Renal cortical epithelial cell (primary cell): ENCODE measurements at regions not wholly inside any gene's neighbourhood (a gene's known extent, or its start where the extent isn't known, plus 50 kb on each side); places are given as distances from the start of the nearest gene placed in this dataset.

Experiments
- DNase-seq: peaks from one replicate; pipeline ENCODE4 v3.0.0-alpha.2; 2011; ENCODE audit warnings: low read depth

DNA sequence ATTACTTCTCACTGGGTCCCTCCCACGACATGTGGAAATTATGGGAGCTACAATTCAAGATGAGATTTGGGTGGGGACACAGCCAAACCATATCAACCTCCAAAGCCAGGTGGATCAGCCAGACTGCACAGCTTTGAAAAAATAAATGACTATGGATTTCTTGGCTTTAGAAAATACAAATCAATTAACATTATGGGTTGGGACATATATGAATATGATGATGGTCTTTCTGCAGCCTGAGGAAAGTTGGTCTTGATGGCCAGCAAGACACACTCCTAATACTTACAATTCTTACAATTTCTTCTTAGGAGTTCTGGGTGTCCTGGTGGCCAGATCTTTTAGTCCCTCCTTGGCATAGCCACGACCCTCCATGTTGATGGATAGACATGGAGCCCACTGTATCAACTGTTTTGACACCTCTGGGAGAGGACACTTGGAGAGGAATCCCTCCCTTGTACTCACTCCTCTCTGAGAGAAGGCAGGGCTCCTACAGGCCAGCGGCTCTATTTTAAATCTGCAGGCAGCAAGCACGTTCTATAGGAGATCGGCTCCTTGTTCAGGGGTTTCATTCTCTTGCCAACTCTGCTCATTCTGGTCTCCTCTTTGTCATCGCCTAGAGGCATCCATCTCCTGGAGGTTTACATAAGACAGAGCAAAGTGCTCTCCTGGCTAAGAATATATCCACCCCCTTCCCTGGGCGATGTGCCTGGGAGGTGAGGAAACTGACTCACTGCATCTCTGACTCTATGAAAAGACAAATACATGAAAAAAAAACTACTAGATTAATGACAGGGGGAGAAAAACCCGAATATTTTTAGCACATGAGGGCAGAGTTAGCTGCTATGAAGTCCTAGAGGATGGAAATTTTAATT lies 145.9 kb downstream of the CARTPT start:
- no peak for DNase-seq

DNA sequence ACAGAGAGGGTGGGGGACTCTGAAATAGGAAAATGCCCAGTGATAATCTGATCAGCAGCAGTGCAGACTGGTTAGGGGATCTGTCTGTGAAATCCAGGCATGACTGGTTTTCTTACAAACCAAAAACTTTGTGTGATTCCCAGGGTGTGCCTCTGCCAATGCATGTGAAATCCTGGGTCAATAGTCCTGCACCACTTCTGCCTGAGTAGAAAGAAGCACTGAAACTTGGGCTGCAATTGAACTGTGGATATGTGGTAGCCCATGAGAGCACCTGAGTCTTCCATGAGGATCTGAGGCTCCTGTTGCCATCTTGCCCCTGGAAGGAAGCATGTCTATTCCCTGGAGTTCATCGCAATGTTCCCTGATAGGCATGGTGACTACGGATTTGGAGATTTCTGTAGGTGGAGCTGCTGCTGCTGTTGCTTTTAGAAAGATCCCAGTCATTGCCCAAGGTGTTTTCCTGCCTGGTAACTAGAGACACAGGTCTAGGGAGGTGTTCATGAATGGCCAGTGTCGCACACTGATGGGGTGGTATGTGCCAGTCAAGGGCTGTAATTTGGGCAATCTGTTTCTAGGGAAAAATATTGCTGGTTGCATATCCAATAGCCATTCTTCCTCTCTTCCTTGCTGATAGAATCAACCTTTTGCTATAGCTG lies 146.7 kb downstream of the CARTPT start:
- no peak for DNase-seq

GRCh38 chr5:71872311-71872864 lies 153.3 kb downstream of the CARTPT start:
- DNase-seq = no peak

DNA sequence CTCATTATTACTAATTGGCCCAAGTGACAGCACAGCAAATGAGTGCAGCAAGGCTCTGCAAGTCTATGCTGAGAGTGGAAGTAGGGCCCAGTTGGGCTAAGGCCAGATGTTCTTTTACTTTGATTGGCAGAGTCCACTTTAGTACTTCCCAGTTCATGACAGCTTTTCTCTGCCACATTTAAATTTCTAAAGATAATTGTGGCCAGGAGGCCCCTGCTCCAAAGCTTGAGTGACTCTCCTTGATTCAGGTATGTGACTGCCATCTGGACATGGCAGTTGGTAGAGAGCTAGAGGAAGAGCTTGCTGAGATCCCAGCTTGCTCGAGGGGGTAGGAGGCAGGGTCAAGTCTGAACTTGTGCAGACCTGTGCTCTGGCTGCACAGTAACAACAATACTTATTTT lies 154.1 kb downstream of the CARTPT start:
- DNase-seq = no peak

DNA sequence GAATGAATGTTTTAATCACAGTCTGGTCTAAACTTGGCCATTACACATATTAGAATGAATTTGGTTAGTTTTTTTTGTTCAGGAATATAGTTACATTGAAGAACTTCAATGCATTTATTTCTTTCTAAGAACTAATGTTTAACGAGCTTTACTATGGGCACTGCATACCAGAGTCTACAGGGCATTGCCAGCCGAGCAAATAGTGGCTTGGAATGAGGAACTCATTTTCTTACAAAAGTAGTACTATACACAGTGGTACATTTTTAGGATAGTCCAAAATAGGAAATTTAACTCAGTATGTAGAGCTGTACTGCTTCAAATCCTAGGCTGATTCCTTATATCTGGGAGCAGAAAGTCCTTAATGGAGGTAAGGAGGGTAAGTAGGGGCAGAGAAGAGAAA lies 155.4 kb downstream of the CARTPT start:
- DNase-seq = peak; percentile 26

GRCh38 chr5:71877511-71877910 lies 158.4 kb downstream of the CARTPT start:
- no peak for DNase-seq

GRCh38 chr5:71880536-71880935 lies 161.5 kb downstream of the CARTPT start:
- no peak for DNase-seq

- DNase-seq = peak; percentile 10
Measured at GRCh38 chr5:71882826-71883741, 164.0 kb downstream of the CARTPT start.

- DNase-seq = no peak
Measured at GRCh38 chr5:71883742-71884103, 164.6 kb downstream of the CARTPT start.

DNA sequence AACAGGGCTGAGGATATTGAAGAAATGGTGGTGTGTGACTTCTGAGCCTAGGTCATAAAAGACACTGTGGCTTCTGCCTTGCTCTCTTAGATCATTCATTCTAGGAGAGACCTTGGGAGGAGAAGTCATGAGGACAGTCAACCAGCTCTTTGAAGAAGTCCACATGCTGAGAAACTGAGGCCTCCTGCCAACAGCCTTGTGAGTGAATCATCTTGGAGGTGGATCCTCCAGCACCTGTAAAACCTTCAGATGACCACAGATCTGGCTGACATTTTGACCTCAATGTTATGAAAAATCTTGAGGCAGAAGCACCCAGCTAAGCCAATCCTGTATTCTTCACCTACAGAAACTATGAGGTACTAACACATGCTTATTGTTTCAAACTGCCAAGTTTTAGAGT lies 165.9 kb downstream of the CARTPT start:
- DNase-seq = no peak

- no peak for DNase-seq
Measured at GRCh38 chr5:71886406-71886805, 167.3 kb downstream of the CARTPT start.

DNA sequence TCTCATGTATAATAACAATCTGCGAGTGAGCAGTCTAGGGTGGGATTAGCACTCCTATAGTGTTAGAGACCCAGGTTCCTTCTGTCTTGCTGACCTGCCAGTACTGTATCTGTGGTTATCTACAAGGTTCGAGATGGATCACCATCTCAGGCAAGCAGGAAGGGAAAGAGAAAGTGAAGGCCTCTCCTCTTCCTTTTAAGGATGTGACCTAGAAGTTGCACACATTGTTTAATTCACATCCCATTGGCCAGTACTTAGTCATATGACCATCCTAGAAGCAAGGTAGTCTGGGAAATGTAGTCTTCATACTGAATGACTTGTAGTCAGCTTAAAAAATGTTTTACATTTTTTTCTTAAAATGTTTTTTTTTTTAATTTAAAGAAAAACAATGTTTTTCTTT lies 168.6 kb downstream of the CARTPT start:
- peak; percentile 85 for DNase-seq

DNA sequence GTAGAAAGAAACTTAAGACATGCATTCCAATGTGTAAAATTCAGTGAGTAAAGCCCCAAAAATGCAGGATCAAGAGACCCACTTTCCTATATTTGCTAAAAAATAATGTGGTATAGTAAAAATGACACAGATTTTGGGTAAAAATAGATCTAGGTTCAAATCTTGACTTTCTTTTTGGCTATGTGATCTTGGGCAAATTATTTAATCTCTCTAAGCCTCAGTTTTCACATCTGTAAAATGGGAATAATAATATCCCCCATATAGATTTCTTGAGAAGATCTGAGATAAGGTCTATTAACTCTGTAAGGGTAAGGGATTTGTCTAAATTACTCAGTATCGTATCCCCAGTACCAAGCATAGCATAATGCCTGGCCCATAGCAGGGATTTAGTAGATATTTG lies 172.3 kb downstream of the CARTPT start:
- DNase-seq = no peak

GRCh38 chr5:71891856-71892255 lies 172.8 kb downstream of the CARTPT start:
- DNase-seq = peak; percentile 53

DNA sequence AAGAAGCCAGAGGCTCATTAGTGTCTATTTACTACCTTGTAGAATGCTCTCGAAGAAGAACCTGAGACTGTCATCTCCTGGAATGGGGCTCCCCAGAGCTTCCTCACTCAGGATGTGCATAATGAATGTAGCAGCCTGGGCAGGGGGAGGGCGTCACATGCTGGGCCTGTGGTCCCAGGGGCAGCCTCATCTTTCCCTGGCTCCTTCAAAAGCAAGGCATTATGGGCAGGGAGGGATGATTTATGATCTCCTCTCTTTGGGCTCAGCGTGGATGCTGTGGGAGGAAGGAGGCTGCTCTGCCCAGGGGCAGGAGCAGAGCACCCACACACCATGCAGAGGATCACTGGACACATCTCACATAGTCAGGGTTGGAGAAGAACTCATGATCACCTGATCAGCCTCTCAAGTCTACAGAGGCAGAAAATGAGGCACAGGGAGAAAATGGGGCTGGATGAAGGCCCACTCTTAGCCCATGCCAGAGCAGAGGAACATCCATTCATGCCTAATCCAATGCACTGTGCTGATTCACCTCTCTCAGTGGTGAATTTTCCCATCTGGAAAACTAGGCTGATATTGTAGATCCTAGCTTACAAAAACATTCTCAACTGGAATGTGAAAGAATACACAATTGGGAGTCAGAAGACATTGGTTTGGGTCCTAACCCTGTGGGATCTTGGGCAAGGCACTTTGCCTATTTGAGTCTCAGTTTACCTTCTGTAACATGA lies 173.7 kb downstream of the CARTPT start:
- DNase-seq = no peak

GRCh38 chr5:71893451-71893850 lies 174.4 kb downstream of the CARTPT start:
- no peak for DNase-seq

GRCh38 chr5:71894091-71894490 lies 175.0 kb downstream of the CARTPT start:
- DNase-seq = no peak

GRCh38 chr5:71895546-71895945 lies 176.5 kb downstream of the CARTPT start:
- DNase-seq = no peak

DNA sequence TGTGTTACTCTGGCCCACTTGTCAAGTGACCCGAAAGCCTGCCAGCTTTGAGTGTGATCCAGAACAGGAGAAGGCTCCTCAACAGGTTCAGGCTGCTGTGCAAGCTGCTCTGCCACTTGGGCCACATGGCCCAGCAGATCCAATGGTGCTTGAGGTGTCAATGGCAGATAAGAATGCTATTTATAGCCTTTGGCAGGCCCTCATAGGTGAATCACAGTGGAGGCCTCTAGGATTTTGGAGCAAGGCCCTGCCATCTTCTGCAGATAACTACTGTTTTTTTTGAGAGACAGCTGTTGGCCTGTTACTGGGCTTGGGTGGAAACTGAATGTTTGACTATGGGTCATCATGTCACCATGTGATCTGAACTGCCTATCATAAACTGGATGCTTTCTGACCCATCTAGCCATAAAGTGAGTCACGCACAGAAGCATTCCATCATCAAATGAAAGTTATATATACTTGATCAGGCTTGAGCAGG lies 180.8 kb downstream of the CARTPT start:
- DNase-seq = no peak

DNA sequence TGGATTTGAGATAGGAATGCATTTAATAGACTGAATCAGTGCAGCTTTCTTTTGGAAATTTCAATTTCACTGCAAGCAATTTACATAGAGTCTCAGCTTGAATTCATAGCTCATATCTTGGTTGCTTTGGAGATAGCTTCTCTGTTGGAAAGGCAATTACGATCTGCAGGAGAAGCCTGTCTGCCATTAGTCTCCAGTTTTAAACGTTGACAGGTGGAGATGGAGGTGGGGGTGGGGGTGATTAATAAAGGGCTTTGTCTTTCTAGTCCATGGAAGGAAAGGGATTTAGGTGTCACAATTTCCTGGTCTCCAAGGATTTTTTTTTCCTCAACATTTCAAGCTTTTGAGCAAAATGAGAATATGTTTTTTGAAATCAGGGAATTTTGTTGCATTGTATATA lies 184.7 kb downstream of the CARTPT start:
- no peak for DNase-seq

- no peak for DNase-seq
Measured at GRCh38 chr5:71904852-71905251, 185.8 kb downstream of the CARTPT start.
